OCI-LY7 (cell line): ENCODE measurements at regions not wholly inside any gene's neighbourhood (a gene's known extent, or its start where the extent isn't known, plus 50 kb on each side); places are given as distances from the start of the nearest gene placed in this dataset.

Source experiments
- EZH2phosphoT487 ChIP-seq: fragments of 200-600 bp; sonication (generic); IDR thresholded peaks from 2 replicates; pipeline ENCODE4 v1.6.1; 2018; ENCODE audit warnings: low read depth, borderline replicate concordance, mild to moderate bottlenecking, mixed run types, antibody characterized with exemption, low read length, moderate library complexity, mixed read lengths
- TF ChIP-seq, protein P1 (sequence below): fragments of 200-600 bp; sonication (generic); conservative IDR thresholded peaks from 2 replicates; pipeline ENCODE4 v1.5.1; 2014; ENCODE audit warnings: mild to moderate bottlenecking, antibody characterized with exemption, low read length, moderate library complexity, mixed read lengths

DNA sequence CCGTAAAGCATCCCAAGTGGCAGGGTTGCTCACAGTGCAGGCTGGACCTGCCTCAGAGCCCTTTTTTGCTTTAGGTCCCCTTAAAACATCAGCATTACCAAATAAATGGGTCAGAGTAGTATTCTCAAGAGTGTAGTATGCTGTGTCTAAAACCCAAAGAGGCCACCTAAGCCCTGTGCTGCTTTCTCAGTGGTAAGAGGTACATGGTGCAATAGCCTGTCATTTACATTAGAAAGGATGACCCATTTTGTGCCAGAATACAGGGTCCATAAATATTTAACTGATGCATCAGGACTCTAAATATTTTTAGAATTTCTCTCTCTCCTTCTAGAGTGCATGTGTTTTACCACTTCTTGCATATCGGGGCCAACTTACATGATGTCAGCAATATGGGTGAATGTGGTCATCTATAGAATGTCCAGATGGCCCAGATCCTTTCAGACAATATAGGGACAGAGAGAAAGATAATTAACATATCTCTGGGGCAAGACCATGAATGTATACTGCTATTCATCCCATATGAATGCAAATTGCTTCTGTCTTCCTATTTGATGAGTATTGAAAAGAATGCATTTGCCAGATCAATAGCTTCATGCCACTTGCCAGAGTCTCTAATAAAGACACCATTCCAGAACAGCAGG, 329.2 kb downstream of the PMP22 start:
- TF ChIP-seq, protein P1, sequence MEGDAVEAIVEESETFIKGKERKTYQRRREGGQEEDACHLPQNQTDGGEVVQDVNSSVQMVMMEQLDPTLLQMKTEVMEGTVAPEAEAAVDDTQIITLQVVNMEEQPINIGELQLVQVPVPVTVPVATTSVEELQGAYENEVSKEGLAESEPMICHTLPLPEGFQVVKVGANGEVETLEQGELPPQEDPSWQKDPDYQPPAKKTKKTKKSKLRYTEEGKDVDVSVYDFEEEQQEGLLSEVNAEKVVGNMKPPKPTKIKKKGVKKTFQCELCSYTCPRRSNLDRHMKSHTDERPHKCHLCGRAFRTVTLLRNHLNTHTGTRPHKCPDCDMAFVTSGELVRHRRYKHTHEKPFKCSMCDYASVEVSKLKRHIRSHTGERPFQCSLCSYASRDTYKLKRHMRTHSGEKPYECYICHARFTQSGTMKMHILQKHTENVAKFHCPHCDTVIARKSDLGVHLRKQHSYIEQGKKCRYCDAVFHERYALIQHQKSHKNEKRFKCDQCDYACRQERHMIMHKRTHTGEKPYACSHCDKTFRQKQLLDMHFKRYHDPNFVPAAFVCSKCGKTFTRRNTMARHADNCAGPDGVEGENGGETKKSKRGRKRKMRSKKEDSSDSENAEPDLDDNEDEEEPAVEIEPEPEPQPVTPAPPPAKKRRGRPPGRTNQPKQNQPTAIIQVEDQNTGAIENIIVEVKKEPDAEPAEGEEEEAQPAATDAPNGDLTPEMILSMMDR: no peak
- TF ChIP-seq EZH2phosphoT487: no peak
